Naive thymus-derived CD8-positive, alpha-beta T cell (primary cell): ENCODE measurements at regions not wholly inside any gene's neighbourhood (a gene's known extent, or its start where the extent isn't known, plus 50 kb on each side); places are given as distances from the start of the nearest gene placed in this dataset.
"Not testable (repeated sequence)": the region's sequence is repeated elsewhere in the genome, so short reads cannot be mapped to it uniquely, and the experiment has no call there.

Experiments used
- ATAC-seq, 2 donors: fragments of 150-1000 bp; cut with Tn5 transposase in 1 of 2; sonication (Bioruptor Pico), chemical (Tn5 transposase) in 1 of 2; 1 replicate in 1 of 2; 2 replicates in 1 of 2; pipeline ENCODE4 v1.10.0; 2021; ENCODE audit warnings: mild to moderate bottlenecking in 2 of 2, moderate library complexity in 2 of 2
- POLR2A ChIA-PET: fragments of 350-600 bp; sonication (Branson Sonifier 250); formaldehyde crosslinking; loops from one replicate; lab custom pipeline; 2021; ENCODE audit warnings: antibody characterized with exemption; lab: Charles Lee
- DNase-seq, 10 donors: peaks; one replicate each; pipeline versions ENCODE4 v3.0.0 to v3.0.0-alpha.2; 2020 to 2022
- H3K27ac Mint-ChIP-seq, 10 donors: one replicate each; pipeline ENCODE4 v1.8.0; 2020 to 2022; ENCODE audit warnings: mild to moderate bottlenecking in 10 of 10, mixed read lengths in 10 of 10, moderate library complexity in 4 of 10, inconsistent platforms in 1 of 10
- H3K27me3 Mint-ChIP-seq, 5 donors: one replicate each; pipeline ENCODE4 v1.8.0; 2021 to 2022; ENCODE audit warnings: mixed read lengths in 5 of 5
- H3K36me3 Mint-ChIP-seq, 3 donors: one replicate each; pipeline ENCODE4 v1.8.0; 2020 to 2022; ENCODE audit warnings: mixed read lengths in 3 of 3, mild to moderate bottlenecking in 2 of 3, inconsistent platforms in 1 of 3
- H3K4me1 Mint-ChIP-seq, 4 donors: one replicate each; pipeline ENCODE4 v1.8.0; 2021 to 2022; ENCODE audit warnings: mixed read lengths in 4 of 4
- H3K4me3 Mint-ChIP-seq, 10 donors: one replicate each; pipeline ENCODE4 v1.8.0; 2020 to 2022; ENCODE audit warnings: mild to moderate bottlenecking in 10 of 10, mixed read lengths in 10 of 10, moderate library complexity in 6 of 10, inconsistent platforms in 1 of 10
- H3K9me3 Mint-ChIP-seq, 9 donors: one replicate each; pipeline ENCODE4 v1.8.0; 2020 to 2022; ENCODE audit warnings: mixed read lengths in 9 of 9, mild to moderate bottlenecking in 3 of 9, inconsistent platforms in 1 of 9, moderate library complexity in 1 of 9

- Mint-ChIP-seq H3K27ac (no peak overlapping the region), H3K9me3 (peaks cover 0 to 71% (median 24%) of the 10 kb centered on the region in 9 donors), H3K4me1 (no peaks in the 10 kb centered on the region), H3K27me3 (peaks cover 0 to 4% (median 0%) of the 10 kb centered on the region in 5 donors), H3K36me3 (peaks cover 0 to 14% (median 0%) of the 10 kb centered on the region in 3 donors), H3K4me3 (no peak overlapping the region)
- POLR2A ChIA-PET, result no interaction called here
- DNase-seq (no peak), ATAC-seq (no peak)
Measured at GRCh38 chr16:35147556-35148504, 1688.4 kb downstream of the TP53TG3F start.

GRCh38 chr16:35148748-35149147 is 1689.3 kb downstream of the TP53TG3F start:
- H3K27ac Mint-ChIP-seq, result no peak overlapping the region

GRCh38 chr16:35149550-35149949 is 1690.1 kb downstream of the TP53TG3F start:
- DNase-seq (no peak), ATAC-seq (no peak)
- peaks cover 4 to 69% (median 21%) of the 10 kb centered on the region in 9 donors for H3K9me3 Mint-ChIP-seq
- no peaks in the 10 kb centered on the region for H3K4me1 Mint-ChIP-seq
- H3K4me3 Mint-ChIP-seq, result no peak overlapping the region
- POLR2A ChIA-PET, result interaction anchor here (0.6 kb wide), 1 partner anchor 1556 kb away, joined by 3 read pairs; no protein-coding TSS in a partner anchor
- peaks cover 0 to 8% (median 0%) of the 10 kb centered on the region in 3 donors for H3K36me3 Mint-ChIP-seq
- H3K27me3 Mint-ChIP-seq, result peaks cover 0 to 4% (median 0%) of the 10 kb centered on the region in 5 donors
- H3K27ac Mint-ChIP-seq, result peak overlapping the region in 1 of 10 donors; percentile 38

More at GRCh38 chr16:35148748-35149147, 1689.3 kb downstream of the TP53TG3F start:
- Mint-ChIP-seq H3K9me3 (peaks cover 0 to 73% (median 29%) of the 10 kb centered on the region in 9 donors), H3K4me3 (no peak overlapping the region), H3K36me3 (peaks cover 0 to 14% (median 0%) of the 10 kb centered on the region in 3 donors), H3K27me3 (peaks cover 0 to 4% (median 0%) of the 10 kb centered on the region in 5 donors), H3K4me1 (no peaks in the 10 kb centered on the region)
- DNase-seq, result no peak
- no peak for ATAC-seq
- POLR2A ChIA-PET, result no interaction called here

- Mint-ChIP-seq H3K4me1 (no peaks in the 10 kb centered on the region), H3K27me3 (peaks cover 0 to 4% (median 0%) of the 10 kb centered on the region in 5 donors), H3K36me3 (no peaks in the 10 kb centered on the region), H3K9me3 (peaks cover 9 to 63% (median 25%) of the 10 kb centered on the region in 9 donors), H3K27ac (no peak overlapping the region), H3K4me3 (no peak overlapping the region)
- no peak for DNase-seq
- no peak for ATAC-seq
- POLR2A ChIA-PET, result no interaction called here
Measured at GRCh38 chr16:35150805-35151312, 1691.4 kb downstream of the TP53TG3F start.

- Mint-ChIP-seq H3K4me1 (no peaks in the 10 kb centered on the region), H3K27ac (no peak overlapping the region), H3K9me3 (peaks cover 9 to 67% (median 32%) of the 10 kb centered on the region in 9 donors), H3K27me3 (peaks cover 0 to 4% (median 0%) of the 10 kb centered on the region in 5 donors), H3K4me3 (no peak overlapping the region), H3K36me3 (peaks cover 0 to 8% (median 0%) of the 10 kb centered on the region in 3 donors)
- POLR2A ChIA-PET, result no interaction called here
- DNase-seq (no peak), ATAC-seq (no peak)
Measured at GRCh38 chr16:35152067-35152627, 1692.7 kb downstream of the TP53TG3F start.

GRCh38 chr16:35154627-35155026 is 1695.2 kb downstream of the TP53TG3F start:
- H3K4me1 Mint-ChIP-seq, result no peaks in the 10 kb centered on the region
- no peak for ATAC-seq
- peaks cover 0 to 4% (median 0%) of the 10 kb centered on the region in 5 donors for H3K27me3 Mint-ChIP-seq
- no peak for DNase-seq
- no peak overlapping the region for H3K27ac Mint-ChIP-seq
- POLR2A ChIA-PET, result no interaction called here
- H3K9me3 Mint-ChIP-seq, result peaks cover 9 to 69% (median 35%) of the 10 kb centered on the region in 9 donors
- H3K36me3 Mint-ChIP-seq, result peaks cover 0 to 8% (median 0%) of the 10 kb centered on the region in 3 donors
- no peak overlapping the region for H3K4me3 Mint-ChIP-seq

- H3K27me3 Mint-ChIP-seq, POLR2A ChIA-PET, ATAC-seq: not testable (repeated sequence)
Measured at GRCh38 chr16:35157549-35157948, 1698.1 kb downstream of the TP53TG3F start.

GRCh38 chr16:35169324-35169723 is 1709.9 kb downstream of the TP53TG3F start:
- H3K27me3 Mint-ChIP-seq, POLR2A ChIA-PET, ATAC-seq, H3K4me1 Mint-ChIP-seq, H3K27ac Mint-ChIP-seq, H3K4me3 Mint-ChIP-seq, H3K36me3 Mint-ChIP-seq: not testable (repeated sequence)
- H3K9me3 Mint-ChIP-seq, result peaks cover 2 to 61% (median 29%) of the 10 kb centered on the region in 9 donors
- peak in 1 of 10 donors; percentile 46 for DNase-seq

More at GRCh38 chr16:35157549-35157948, 1698.1 kb downstream of the TP53TG3F start:
- H3K27ac Mint-ChIP-seq, DNase-seq, H3K4me1 Mint-ChIP-seq, H3K4me3 Mint-ChIP-seq, H3K36me3 Mint-ChIP-seq: not testable (repeated sequence)
- peaks cover 0 to 62% (median 31%) of the 10 kb centered on the region in 9 donors for H3K9me3 Mint-ChIP-seq

GRCh38 chr16:35170061-35170460 is 1710.6 kb downstream of the TP53TG3F start:
- H3K4me1 Mint-ChIP-seq, result not testable (repeated sequence)
- peak in 1 of 10 donors; percentile 46 for DNase-seq

GRCh38 chr16:35170610-35171009 is 1711.2 kb downstream of the TP53TG3F start:
- Mint-ChIP-seq H3K4me1 (no peaks in the 10 kb centered on the region), H3K9me3 (peaks cover 2 to 50% (median 22%) of the 10 kb centered on the region in 9 donors), H3K27me3 (no peaks in the 10 kb centered on the region), H3K4me3 (no peak overlapping the region), H3K27ac (no peak overlapping the region), H3K36me3 (peaks cover 0 to 5% (median 0%) of the 10 kb centered on the region in 3 donors)
- DNase-seq, result no peak
- POLR2A ChIA-PET, result no interaction called here
- no peak for ATAC-seq

More at GRCh38 chr16:35170061-35170460, 1710.6 kb downstream of the TP53TG3F start:
- H3K4me3 Mint-ChIP-seq, H3K36me3 Mint-ChIP-seq, POLR2A ChIA-PET, ATAC-seq, H3K27ac Mint-ChIP-seq, H3K27me3 Mint-ChIP-seq: not testable (repeated sequence)
- H3K9me3 Mint-ChIP-seq, result peaks cover 2 to 54% (median 25%) of the 10 kb centered on the region in 9 donors

- POLR2A ChIA-PET, result no interaction called here
- H3K27ac Mint-ChIP-seq, result no peak overlapping the region
- peaks cover 2 to 49% (median 21%) of the 10 kb centered on the region in 9 donors for H3K9me3 Mint-ChIP-seq
- H3K4me1 Mint-ChIP-seq, result no peaks in the 10 kb centered on the region
- DNase-seq (peak in 1 of 10 donors; percentile 26), ATAC-seq (no peak)
- no peaks in the 10 kb centered on the region for H3K27me3 Mint-ChIP-seq
- H3K4me3 Mint-ChIP-seq, result no peak overlapping the region
- peaks cover 0 to 5% (median 0%) of the 10 kb centered on the region in 3 donors for H3K36me3 Mint-ChIP-seq
Measured at GRCh38 chr16:35171106-35171505, 1711.7 kb downstream of the TP53TG3F start.

- no peaks in the 10 kb centered on the region for H3K4me1 Mint-ChIP-seq
Measured at GRCh38 chr16:35173295-35173694, 1713.9 kb downstream of the TP53TG3F start.

More at GRCh38 chr16:35173295-35173694, 1713.9 kb downstream of the TP53TG3F start:
- DNase-seq (no peak), ATAC-seq (no peak)
- POLR2A ChIA-PET, result no interaction called here
- peaks cover 0 to 10% (median 0%) of the 10 kb centered on the region in 3 donors for H3K36me3 Mint-ChIP-seq
- no peak overlapping the region for H3K4me3 Mint-ChIP-seq
- no peak overlapping the region for H3K27ac Mint-ChIP-seq
- no peaks in the 10 kb centered on the region for H3K27me3 Mint-ChIP-seq
- H3K9me3 Mint-ChIP-seq, result peaks cover 0 to 46% (median 23%) of the 10 kb centered on the region in 9 donors
